Iris pigment epithelial cell (primary cell): ENCODE measurements at regions not wholly inside any gene's neighbourhood (a gene's known extent, or its start where the extent isn't known, plus 50 kb on each side); places are given as distances from the start of the nearest gene placed in this dataset.
A peak's percentile ranks its signal among the peaks of the same experiment; 100 is the strongest.
"Not testable (repeated sequence)": the region's sequence is repeated elsewhere in the genome, so short reads cannot be mapped to it uniquely, and the experiment has no call there.

ENCODE experiments used
- DNase-seq: peaks from one replicate; pipeline ENCODE4 v3.0.0-alpha.2; 2011; ENCODE audit warnings: low read depth

- DNase-seq: not testable (repeated sequence)
Observed at GRCh38 chr11:90422787-90423186, 199.9 kb upstream of the CHORDC1 start.

DNA sequence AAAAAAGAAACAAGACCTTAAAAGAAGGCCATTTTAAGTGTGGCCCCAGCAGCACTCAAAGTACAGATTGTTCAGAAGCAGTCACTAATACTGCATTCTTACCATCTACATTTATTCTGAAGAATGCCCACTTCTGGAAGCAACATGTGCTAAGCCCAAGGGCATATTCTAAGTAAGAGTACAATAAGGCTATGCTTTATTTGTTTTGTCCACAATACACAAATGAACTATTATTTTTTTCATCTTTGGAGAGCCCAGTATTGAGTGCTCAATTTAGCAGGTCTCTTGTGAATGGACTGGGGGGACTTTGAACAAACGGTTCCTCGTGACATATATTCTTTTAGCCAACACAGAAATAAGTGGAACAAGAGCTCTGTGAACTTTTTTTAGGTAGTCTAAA, 191.4 kb upstream of the CHORDC1 start:
- DNase-seq: no peak

GRCh38 chr11:90407350-90407749, 184.5 kb upstream of the CHORDC1 start:
- DNase-seq: no peak

DNA sequence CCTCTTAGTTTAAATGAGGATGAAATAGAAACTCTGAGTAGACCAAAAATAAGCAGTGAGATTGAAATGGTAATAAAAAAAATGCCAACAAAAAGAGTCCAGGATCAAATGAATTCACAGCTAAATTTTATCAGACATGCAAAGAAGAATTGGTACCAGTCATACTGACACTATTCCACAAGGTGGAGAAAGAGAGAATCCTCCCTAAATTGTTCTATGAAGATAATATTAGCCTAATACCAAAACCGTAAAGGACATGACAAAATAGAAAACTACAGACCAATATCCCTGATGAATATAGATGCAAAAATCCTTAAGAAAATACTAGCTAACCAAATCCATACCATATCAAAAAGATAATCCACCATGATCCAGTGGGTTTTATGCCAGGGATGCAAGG, 169.8 kb upstream of the CHORDC1 start:
- no peak for DNase-seq

DNA sequence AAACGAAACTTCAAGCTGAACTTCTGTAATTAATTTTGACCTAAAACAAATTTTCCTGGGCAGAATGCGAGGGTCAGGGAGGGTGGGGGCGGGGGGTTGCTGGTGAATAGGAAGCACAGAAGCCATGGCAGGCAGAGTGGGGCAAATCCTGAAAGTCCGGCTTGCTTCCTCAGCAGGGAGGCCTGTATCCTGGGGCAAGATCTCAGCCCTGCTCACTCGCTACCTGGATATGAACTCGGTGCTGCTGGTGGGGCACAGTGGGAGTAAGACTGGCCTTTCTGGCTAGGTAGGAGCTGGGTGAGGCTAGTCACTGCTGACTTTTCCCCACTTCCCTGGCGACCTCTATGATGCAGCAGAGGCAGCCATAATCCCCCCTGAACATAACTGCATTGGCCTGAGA, 168.9 kb upstream of the CHORDC1 start:
- no peak for DNase-seq

DNA sequence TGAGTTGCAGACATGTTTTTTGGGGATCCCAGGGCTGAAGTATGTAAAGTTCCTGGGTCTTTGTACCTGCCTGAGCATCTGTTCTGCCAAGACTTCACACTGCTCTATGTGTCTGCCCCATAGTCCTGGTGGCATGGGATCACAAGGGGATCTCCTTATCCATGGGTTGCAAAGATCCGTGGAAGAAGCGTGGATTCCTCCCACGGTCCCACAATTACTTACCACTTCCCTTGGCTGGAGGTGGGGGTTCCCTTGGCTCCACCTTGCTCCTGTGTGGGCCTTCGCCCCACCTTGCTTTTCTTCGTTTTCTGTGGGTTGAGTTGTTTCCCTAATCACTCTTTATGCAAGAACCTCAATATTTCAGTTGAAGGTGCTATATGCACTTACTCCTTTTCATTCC, 157.4 kb upstream of the CHORDC1 start:
- no peak for DNase-seq

DNA sequence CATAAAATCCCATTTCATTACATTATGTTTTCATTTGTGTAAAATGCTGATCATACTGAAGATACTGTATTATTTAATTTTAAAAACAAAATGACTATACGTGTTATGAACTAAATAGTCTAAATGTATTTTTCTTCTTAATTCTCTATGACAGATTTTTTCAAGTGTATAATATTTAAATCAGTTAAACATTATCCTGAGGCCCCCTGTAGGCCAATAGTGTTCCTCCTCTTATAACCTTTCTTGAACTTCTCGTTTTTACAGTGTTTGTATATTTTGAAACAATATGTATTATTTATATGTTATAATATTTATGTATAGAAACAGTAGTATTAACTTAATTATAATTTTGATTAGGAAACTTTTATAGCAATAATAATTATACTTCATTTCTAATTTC, 151.1 kb upstream of the CHORDC1 start:
- DNase-seq: no peak

- no peak for DNase-seq
Observed at GRCh38 chr11:90364527-90364926, 141.7 kb upstream of the CHORDC1 start.

GRCh38 chr11:90363739-90364138, 140.9 kb upstream of the CHORDC1 start:
- no peak for DNase-seq

- DNase-seq: no peak
Observed at GRCh38 chr11:90355200-90355599, 132.4 kb upstream of the CHORDC1 start.

DNA sequence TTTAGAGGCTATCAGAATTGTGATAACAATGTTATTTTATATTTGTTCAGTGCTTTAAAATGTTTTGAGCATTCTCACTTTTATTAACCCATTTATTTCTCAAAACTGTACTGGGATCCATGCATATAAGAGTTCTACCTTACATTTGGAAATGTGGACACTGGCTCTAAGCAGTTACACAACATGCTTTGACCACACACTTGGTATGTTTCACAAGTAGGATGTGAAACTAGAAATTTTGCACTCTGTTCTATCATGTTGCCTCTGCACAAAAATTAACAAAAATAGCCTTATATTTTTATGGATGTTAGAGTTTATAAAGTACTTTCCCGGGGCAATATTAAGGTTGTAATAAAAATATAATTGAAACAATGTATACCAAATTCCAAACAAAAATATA, 126.9 kb upstream of the CHORDC1 start:
- DNase-seq: no peak

GRCh38 chr11:90344546-90344945, 121.7 kb upstream of the CHORDC1 start:
- DNase-seq: no peak

DNA sequence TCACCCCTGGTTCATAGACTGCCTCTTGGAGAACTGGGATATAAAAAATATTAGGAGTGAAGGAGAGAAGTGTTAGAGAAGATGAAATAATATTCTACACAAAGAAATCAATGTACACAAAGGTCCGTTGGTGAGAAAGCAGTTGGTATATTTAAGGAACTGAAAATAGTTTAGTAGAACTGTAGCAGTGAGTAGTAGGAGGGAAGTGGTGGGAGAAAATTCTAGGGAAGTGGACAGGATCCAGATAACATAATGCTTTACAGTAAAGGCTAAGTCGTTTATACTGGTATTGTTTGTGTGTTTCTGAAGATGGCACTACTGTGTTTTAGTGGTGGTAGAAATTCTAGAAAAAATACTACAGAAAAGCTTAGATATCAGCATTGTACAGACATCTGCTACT, 120.8 kb upstream of the CHORDC1 start:
- DNase-seq: no peak

DNA sequence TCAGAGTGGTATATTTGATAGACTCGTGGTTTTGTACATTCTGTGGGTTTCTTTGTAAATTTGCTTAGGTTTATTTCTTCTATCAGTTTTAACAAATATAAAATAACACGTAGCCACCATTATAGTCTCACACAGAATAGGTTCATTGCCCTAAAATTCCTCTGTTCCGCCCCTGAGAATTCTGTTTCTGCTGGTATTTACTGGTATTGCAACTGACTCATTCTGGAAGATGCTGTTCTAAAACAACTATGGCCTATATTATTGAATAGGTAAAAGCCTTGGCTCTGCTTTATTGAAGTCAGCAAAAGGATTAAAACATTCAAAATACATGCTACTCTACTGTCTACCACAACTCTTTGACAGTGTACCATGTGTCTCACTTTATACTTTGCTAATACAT, 119.1 kb upstream of the CHORDC1 start:
- DNase-seq: no peak

- peak; percentile 1 for DNase-seq
Observed at GRCh38 chr11:90332415-90332814, 109.6 kb upstream of the CHORDC1 start.

DNA sequence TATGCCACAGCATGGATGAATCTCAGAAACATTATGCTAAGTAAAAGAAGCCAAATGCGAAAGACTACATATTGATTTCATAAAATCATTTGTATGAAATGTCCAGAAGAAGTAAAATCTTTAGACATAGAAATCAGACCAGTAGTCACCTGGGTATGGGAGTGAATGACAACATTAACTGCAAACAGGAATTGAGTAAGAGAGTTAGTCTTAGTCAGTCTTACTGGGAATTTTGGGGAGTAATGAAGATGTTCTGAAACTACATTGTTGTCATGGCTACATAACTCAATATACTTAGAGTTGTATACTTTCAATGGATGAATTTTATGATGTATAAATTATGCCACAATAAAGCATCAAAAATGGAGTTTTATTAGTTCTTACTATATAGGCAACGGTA, 107.8 kb upstream of the CHORDC1 start:
- DNase-seq: no peak

DNA sequence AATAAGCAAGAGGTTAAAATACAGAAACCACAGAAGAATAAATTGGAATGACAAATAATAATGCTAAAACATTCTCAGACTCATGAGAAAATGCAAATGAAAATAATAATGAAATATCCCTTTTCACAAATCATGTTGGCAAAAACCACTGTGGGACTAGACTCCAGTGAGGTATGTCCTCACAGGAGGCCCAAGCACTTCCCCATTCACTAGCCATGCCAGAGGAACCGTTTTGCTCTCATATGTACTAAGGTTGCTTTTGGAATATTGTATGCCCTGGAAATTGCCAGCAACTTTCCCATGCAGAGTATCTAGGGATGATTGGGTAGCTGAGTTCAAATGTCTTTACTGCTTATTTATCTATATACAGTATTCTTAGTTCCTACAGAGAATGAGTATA, 106.2 kb upstream of the CHORDC1 start:
- DNase-seq: no peak

DNA sequence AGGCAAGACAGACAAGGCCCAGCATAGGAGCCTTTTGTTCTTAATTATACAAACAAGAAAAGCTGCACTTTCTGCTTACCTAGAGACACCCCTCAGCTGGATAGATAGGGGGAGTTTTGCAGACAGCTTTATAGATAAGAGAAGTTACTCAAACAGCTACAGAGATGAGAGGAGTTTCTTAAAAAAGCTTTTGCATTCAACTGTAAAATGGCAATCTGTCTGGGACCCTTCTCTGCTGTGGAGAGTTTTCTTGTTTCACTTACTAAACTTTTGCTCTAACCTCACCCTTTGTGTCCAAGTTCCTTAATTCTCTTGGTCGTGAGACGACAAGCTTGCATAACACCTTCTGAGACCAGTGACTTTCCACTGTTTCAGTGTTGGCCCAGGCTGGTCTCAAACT, 103.8 kb upstream of the CHORDC1 start:
- DNase-seq: no peak

- DNase-seq: no peak
Observed at GRCh38 chr11:90323289-90323688, 100.4 kb upstream of the CHORDC1 start.

GRCh38 chr11:90321018-90321417, 98.2 kb upstream of the CHORDC1 start:
- DNase-seq: no peak

DNA sequence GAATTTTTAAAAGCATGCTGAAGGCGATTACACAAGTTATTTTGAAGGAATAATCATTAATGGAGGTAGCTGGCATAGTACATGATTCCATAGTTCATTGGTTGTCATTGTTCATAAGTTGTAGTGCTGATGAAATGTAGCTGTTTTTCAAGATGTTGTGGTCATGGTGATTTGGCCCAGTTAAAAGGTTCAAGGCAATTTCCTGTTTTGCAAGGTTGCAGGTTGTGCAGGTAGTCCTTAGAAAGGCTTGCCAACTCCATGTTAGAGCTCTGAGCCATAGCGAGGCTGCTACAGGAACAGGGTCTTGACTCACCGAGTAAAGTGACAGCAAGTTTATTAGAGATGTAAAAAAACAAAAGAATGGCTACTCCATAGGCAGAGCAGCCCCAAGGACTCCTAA, 95.8 kb upstream of the CHORDC1 start:
- no peak for DNase-seq

DNA sequence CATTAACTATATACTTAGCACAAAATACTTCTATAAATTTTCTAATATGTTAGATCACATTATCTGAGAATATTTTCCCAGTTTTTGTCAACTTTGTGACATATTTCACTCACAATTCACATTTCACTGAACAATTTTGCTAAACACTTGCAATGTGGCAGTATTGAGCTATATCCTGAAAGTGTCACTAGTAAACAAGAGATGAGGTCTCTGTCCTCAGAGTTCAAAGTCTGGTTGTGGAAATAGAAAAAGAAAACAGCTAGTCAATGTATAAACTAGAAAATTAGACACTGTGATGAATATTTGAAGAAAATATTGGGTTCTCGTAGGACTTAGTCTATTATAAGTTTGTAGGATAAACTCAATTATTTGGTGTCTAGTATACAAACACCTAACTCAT, 87.4 kb upstream of the CHORDC1 start:
- DNase-seq: no peak

- DNase-seq: no peak
Observed at GRCh38 chr11:90309693-90310092, 86.8 kb upstream of the CHORDC1 start.

- DNase-seq: no peak
Observed at GRCh38 chr11:90294526-90294925, 71.7 kb upstream of the CHORDC1 start.

- no peak for DNase-seq
Observed at GRCh38 chr11:90294091-90294490, 71.2 kb upstream of the CHORDC1 start.
